GM12801 (cell line): ENCODE measurements at regions not wholly inside any gene's neighbourhood (a gene's known extent, or its start where the extent isn't known, plus 50 kb on each side); places are given as distances from the start of the nearest gene placed in this dataset.

ENCODE experiments used
- CTCF ChIP-seq: IDR thresholded peaks from one replicate; pipeline ENCODE4 v1.5.1; 2011; ENCODE audit warnings: control low read depth; ENCODE audit not compliant: insufficient read length; ENCODE audit errors: extremely low read depth

DNA sequence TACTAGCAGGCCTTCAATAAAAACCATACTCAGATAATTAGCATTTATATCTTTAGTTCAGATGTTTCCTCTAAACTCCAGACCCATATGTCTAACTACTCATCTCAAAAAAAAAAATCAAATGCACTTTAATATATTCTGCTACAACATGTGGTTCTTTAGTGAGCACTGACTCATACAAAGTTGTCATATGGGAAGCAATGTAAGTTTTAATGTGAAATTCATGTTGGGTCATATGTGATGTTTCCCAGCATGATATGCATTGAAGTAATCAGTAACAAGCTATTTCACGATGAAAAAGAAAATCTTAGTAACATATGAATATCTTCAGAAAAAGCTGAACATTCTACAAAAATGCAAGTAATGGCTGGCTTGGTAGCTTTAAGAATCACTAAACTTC, 859.7 kb upstream of the ADGRB3 start:
- TF ChIP-seq CTCF: no peak

GRCh38 chr6:67768972-67769371, 866.1 kb upstream of the ADGRB3 start:
- no peak for TF ChIP-seq CTCF

DNA sequence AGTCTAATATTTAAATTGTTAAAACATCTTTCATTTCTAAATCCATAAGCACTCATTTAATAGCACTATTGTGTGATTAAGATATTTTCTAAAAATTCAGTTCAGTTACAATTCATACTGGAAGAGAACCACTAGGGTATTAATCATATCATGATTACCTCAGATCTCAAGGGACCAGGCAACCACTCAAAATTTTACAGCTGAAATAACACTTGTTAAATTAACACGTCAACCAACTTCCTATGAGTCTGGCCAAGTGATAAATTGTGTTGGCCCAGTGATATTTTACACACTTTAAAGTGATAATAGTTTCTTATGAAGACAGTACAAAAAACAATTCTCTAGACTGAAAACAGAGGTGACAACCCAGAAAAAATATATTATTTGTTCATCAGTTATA, 869.0 kb upstream of the ADGRB3 start:
- no peak for TF ChIP-seq CTCF

DNA sequence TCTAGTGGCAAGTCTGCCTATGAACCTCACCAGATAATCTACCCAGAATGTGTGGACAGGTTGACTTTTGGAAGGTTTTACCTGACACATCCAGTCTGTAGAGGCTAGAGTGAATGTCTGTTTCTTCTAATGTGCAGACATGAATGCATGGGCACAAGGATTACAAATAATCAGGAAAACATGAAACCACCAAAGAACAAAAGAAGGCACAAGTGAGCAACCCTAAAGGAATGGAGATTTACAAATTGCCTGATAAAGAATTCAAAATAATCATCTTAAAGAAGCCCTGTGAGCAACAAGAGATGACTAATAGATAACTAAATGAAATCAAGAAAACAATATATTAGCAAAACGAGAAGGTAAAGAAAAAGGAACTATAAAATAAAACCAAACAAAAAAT, 876.1 kb upstream of the ADGRB3 start:
- TF ChIP-seq CTCF: no peak

DNA sequence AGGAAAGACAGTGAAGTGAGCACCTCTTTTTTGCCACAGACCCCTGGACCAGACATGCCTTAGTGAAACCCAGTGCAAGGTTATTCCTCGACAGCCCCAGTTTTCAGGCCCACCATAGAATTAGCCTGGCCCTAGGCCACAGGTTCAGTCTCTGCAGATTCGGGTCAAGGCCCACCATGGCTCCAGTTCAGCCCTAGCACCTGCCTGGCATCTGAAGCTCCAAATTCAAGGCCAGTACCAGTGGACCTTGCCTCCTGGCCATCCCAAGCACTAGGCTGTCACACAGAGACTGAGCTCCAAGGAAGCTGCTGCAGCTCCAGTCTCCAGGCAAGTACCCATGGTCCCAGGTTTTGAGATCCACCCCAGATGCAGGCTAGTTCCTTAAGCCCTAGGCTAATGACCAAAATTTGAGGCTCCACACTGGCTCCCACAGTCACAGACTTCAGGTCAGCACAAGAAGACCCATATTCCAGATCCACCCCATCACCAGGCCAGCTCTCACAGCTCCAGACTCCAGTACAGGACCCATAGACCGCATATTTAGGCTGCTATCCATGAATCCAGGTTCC, 877.5 kb upstream of the ADGRB3 start:
- no peak for TF ChIP-seq CTCF

DNA sequence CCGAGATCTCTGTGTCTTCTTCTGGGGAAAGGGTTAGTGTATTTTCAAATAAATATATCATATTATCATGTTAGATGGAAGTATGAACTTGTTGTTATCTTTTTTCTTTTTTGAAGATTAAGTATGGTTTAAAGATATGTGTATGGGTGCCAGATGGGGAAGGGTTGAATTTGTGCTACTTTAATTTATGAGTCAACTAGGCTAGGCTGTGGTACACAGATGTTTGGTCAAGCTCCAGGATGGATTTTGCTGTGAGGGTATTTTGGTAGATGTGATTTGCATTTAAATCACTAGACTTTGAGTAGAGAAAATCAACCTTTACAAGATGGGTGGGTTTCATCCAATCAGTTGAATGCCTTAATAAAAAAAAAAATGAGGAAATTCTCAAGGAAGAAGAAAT, 886.6 kb upstream of the ADGRB3 start:
- no peak for TF ChIP-seq CTCF

DNA sequence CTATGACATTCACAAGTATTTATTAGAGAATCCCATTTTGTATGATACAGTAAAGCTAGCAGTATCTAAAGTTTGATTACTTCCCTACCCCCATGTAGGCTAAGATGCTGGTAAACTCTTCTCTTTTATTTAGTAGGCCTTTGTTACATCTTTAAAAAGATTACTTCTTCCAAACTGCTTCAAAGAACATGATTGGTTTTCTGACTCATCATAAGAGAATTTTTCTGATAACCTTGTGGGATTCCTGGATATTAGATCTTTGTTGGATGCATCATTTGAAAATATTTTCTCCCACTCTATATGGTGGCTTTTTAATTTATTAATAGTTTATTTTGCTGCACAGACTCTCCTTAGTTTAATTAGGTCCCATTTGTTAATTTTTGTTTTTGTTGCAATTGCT, 898.3 kb upstream of the ADGRB3 start:
- no peak for TF ChIP-seq CTCF

DNA sequence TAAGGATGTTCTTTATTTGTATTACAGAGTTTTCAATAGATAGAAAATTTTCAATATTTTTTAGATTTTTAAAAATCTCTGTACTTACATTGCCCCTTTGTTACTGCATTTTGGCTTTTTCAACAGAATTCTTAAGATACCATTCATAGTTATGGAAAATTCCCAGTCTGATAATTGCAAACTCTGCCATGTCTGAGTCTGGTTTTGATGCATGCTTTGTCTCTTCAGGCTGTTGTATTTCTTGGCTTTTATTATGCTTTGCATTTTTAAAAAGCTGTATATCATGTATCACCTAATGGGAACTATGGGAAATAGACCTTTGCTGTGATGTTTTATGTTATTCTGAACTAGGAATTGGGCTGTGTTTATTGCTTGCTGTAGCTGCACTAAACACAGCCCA, 898.9 kb upstream of the ADGRB3 start:
- no peak for TF ChIP-seq CTCF
